RWPE2 (cell line): ENCODE measurements at regions not wholly inside any gene's neighbourhood (a gene's known extent, or its start where the extent isn't known, plus 50 kb on each side); places are given as distances from the start of the nearest gene placed in this dataset.

Source experiments
- ATAC-seq: fragments of 200-7000 bp; cut with Tn5 transposase; 3 replicates; pipeline ENCODE4 v1.9.1; 2021; ENCODE audit warnings: low read depth
- DNase-seq: peaks from one replicate; pipeline ENCODE4 v3.0.0-alpha.2; 2020; ENCODE audit warnings: low spot score
- H3K27ac ChIP-seq: fragments of 450-650 bp; 2 replicates; pipeline ENCODE4 v1.5.1; 2017; ENCODE audit warnings: mild to moderate bottlenecking; ENCODE audit not compliant: poor library complexity, severe bottlenecking
- H3K27me3 ChIP-seq: fragments of 250-450 bp; sonication (Bioruptor Pico); 2 replicates; pipeline ENCODE4 v1.5.1; 2021; ENCODE audit warnings: mild to moderate bottlenecking, moderate library complexity; ENCODE audit not compliant: insufficient read depth, poor library complexity, severe bottlenecking
- H3K36me3 ChIP-seq: fragments of 250-450 bp; sonication (Bioruptor Pico); 2 replicates; pipeline ENCODE4 v1.5.1; 2020; ENCODE audit warnings: low read depth, mild to moderate bottlenecking, moderate library complexity
- H3K4me1 ChIP-seq: fragments of 250-450 bp; sonication (Bioruptor Pico); 2 replicates; pipeline ENCODE4 v1.5.1; 2021; ENCODE audit warnings: mild to moderate bottlenecking, moderate library complexity; ENCODE audit not compliant: insufficient read depth, poor library complexity, severe bottlenecking
- H3K4me3 ChIP-seq: fragments of 250-450 bp; sonication (Bioruptor Pico); 2 replicates; pipeline ENCODE4 v1.5.1; 2021; ENCODE audit warnings: mild to moderate bottlenecking, moderate library complexity; ENCODE audit not compliant: severe bottlenecking
- H3K9me3 ChIP-seq: fragments of 250-450 bp; sonication (Bioruptor Pico); 2 replicates; pipeline ENCODE4 v1.5.1; 2021; ENCODE audit warnings: mild to moderate bottlenecking, moderate library complexity; ENCODE audit not compliant: severe bottlenecking
- TF ChIP-seq, protein P1 (sequence below): fragments of 450-650 bp; IDR thresholded peaks from one replicate; pipeline ENCODE4 v1.5.1; 2017; ENCODE audit warnings: mild to moderate bottlenecking, moderate library complexity; ENCODE audit not compliant: poor library complexity, severe bottlenecking

DNA sequence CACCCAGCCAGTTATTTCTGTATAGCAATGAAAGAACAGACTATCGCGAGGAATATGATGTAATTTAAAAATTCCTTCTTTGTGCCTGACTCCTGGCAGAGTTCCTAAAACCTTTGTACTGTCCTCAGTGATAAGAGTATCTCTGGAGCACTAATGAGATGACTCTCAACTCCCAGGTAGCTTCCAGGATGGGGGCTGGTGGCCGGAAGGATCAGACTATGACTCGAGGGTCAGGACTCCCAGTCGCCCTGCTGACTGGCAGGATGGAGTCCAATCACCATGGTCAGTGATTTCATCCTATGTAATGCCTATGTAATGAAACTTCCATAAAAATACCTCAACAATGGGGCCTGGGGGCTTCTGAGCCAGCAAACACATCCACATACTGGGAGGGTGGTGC lies 135.1 kb downstream of the SHANK2 start:
- TF ChIP-seq, protein P1, sequence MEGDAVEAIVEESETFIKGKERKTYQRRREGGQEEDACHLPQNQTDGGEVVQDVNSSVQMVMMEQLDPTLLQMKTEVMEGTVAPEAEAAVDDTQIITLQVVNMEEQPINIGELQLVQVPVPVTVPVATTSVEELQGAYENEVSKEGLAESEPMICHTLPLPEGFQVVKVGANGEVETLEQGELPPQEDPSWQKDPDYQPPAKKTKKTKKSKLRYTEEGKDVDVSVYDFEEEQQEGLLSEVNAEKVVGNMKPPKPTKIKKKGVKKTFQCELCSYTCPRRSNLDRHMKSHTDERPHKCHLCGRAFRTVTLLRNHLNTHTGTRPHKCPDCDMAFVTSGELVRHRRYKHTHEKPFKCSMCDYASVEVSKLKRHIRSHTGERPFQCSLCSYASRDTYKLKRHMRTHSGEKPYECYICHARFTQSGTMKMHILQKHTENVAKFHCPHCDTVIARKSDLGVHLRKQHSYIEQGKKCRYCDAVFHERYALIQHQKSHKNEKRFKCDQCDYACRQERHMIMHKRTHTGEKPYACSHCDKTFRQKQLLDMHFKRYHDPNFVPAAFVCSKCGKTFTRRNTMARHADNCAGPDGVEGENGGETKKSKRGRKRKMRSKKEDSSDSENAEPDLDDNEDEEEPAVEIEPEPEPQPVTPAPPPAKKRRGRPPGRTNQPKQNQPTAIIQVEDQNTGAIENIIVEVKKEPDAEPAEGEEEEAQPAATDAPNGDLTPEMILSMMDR = no peak
- Histone ChIP-seq H3K4me1 (no peaks in the 10 kb centered on the region), H3K27me3 (no peaks in the 10 kb centered on the region), H3K27ac (no peak overlapping the region), H3K4me3 (no peak overlapping the region), H3K36me3 (no peaks in the 10 kb centered on the region), H3K9me3 (no peaks in the 10 kb centered on the region)
- no peak for DNase-seq
- peak; percentile 35; the same call in 2 of the 3 replicates for ATAC-seq

DNA sequence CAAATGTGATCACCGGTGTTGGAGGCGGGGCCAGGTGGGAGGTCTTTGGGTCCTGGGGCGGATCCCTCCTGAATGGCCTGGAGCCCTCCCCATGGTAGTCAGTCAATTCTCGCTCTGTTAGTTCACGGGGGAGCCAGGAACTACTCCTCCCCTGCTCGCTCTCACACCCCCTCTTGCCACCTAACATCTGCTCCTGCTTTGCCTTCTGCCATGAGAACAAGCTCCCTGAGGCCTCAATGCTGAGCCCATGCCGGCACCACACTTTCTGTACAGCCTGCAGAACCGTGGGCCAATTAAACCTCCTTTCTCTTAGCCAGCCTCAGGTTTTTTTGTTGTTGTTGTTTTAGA lies 135.7 kb downstream of the SHANK2 start:
- ATAC-seq = no peak
- TF ChIP-seq, protein P1 = no peak

DNA sequence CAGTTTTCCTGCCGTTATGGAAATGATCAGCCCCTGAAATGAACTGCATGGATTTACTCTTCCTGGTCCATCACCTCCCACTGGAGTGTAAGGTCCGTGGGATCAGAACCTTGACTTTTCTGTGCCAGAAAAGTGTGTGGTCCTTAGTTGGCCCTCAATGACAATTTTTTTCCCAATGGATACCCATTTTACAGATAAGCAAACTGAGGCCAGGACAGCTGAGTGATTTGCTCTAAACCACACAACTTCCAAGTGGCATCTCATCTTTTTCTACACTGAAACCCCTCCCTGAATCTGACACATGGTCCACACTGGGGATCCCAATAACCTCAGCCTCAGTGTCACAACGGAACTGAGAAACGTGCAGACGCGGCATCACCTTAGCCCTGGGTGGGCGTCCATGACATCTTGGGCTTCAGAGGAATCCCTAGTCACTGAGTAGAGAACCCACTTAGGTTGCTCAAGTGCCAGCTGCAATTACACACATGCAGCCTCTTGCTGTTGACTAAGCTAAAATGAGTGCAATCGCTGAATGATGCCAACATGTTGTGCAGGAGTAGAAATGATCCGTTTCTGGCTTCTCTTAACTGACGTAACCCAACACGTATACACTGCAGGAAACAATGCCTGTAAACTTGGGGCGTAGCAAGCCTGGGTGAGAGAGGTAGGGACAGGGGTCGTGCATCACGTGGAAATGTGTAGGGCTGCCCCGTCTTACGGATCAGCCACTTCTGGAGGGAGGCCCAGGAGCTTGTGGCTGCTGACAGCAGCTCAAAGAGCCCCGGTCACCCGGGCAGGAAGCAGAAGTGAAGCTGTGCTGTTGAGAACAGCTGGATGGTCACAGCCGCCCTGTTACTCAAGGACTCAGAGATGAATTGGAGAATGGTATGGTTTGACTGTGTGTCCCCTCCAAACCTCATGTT lies 136.3 kb downstream of the SHANK2 start:
- Histone ChIP-seq H3K36me3 (no peaks in the 10 kb centered on the region), H3K27ac (no peak overlapping the region), H3K27me3 (no peaks in the 10 kb centered on the region), H3K9me3 (no peaks in the 10 kb centered on the region), H3K4me1 (no peaks in the 10 kb centered on the region), H3K4me3 (no peak overlapping the region)
- TF ChIP-seq, protein P1 = no peak
- ATAC-seq = no peak
- no peak for DNase-seq

More for the DNA sequence above, 135.7 kb downstream of the SHANK2 start:
- no peak overlapping the region for H3K27ac ChIP-seq
- H3K4me3 ChIP-seq = no peak overlapping the region
- no peaks in the 10 kb centered on the region for H3K27me3 ChIP-seq
- H3K36me3 ChIP-seq = no peaks in the 10 kb centered on the region
- no peaks in the 10 kb centered on the region for H3K4me1 ChIP-seq
- no peaks in the 10 kb centered on the region for H3K9me3 ChIP-seq
- no peak for DNase-seq

DNA sequence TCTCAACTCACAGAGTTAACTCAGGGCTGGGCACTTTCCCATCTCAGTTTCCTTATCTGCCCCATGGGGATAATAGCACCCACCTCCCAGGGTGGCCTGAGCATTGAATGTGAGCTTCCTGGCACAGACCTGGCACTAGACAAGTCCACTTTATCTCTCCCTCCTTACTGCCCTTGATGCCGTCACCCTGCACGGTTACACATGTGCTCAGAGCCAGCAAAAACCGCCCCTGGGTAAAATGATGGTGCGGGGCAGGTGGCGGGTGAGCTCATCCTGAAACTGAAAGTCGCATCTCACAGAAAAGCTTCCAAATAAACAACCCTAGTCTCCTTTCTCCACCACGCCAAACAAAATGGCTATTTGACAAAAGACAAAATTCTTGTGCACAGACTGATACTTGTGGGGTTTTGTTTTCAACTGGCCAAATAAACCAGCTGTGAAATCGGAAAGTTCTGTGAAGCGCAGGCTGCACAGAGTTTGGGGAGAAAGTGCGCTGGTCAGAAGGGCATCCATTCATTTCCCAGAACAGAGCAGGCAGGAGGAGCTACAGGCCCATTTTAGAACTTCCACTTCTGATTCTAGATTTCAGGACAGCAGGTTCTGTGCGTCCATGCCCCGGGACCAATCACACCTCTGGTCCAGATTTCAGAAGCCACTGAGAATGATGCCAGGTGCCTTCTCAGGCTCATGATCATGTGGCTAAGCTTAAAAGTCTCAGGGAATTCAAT lies 138.1 kb downstream of the SHANK2 start:
- H3K4me3 ChIP-seq = no peak overlapping the region
- TF ChIP-seq, protein P1 = no peak
- no peaks in the 10 kb centered on the region for H3K9me3 ChIP-seq
- no peaks in the 10 kb centered on the region for H3K27me3 ChIP-seq
- no peaks in the 10 kb centered on the region for H3K36me3 ChIP-seq
- no peaks in the 10 kb centered on the region for H3K4me1 ChIP-seq
- ATAC-seq (no peak), DNase-seq (no peak)
- H3K27ac ChIP-seq = no peak overlapping the region

DNA sequence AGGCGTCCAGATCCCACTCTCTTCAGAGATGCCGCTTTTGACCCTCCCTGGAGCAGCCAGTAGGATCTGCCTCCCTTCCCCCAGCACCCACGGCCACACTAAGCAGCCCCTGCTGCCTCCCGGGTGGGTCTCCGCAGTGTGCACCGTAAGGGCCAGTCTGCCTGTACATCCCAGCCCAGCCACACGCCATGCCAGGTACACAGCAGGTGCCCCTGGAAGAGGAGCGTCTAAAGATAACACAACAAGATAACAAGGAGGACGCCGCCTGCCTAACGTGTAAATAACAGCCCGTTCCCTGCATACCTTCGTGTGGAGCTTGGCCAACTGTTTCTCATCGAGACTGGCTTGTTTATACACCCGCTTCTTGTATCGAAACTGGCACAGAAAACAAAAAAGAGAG lies 139.4 kb downstream of the SHANK2 start:
- Histone ChIP-seq H3K36me3 (no peaks in the 10 kb centered on the region), H3K27ac (no peak overlapping the region), H3K27me3 (no peaks in the 10 kb centered on the region), H3K4me1 (no peaks in the 10 kb centered on the region), H3K9me3 (no peaks in the 10 kb centered on the region), H3K4me3 (no peak overlapping the region)
- no peak for ATAC-seq
- TF ChIP-seq, protein P1 = no peak
- DNase-seq = no peak
